Neural cell (in vitro differentiated cells): ENCODE measurements at regions not wholly inside any gene's neighbourhood (a gene's known extent, or its start where the extent isn't known, plus 50 kb on each side); places are given as distances from the start of the nearest gene placed in this dataset.

Source experiments
- H2AFZ ChIP-seq: fragments of 200-600, 300-800 bp; sonication (generic), shearing (Covaris generic); 2 replicates; pipeline ENCODE4 v1.6.0; 2014; ENCODE audit warnings: low read depth, mild to moderate bottlenecking, antibody characterized with exemption, low read length, moderate library complexity
- H3F3A ChIP-seq: fragments of 200-600 bp; shearing (Covaris generic); 2 replicates; pipeline ENCODE4 v1.6.1; 2016; ENCODE audit warnings: mild to moderate bottlenecking, moderate library complexity, mixed read lengths, antibody characterized with exemption, low read length; ENCODE audit not compliant: insufficient read depth, poor library complexity, severe bottlenecking
- H3K27ac ChIP-seq: fragments of 200-600, 300-800 bp; sonication (generic), shearing (Covaris generic); 2 replicates; pipeline ENCODE4 v1.5.1; 2014; ENCODE audit warnings: mild to moderate bottlenecking, low read length, moderate library complexity
- H3K27me3 ChIP-seq: fragments of 300-800, 200-600 bp; sonication (generic), shearing (Covaris generic); 2 replicates; pipeline ENCODE4 v1.6.0; 2014; ENCODE audit warnings: mild to moderate bottlenecking, low read depth, low read length, moderate library complexity; ENCODE audit not compliant: insufficient read depth
- H3K36me3 ChIP-seq: fragments of 300-800, 200-600 bp; sonication (generic), shearing (Covaris generic); 2 replicates; pipeline ENCODE4 v1.5.1; 2014; ENCODE audit warnings: mild to moderate bottlenecking, antibody characterized with exemption, low read length, moderate library complexity; ENCODE audit not compliant: insufficient read depth
- H3K4me2 ChIP-seq: fragments of 300-800, 200-600 bp; sonication (generic), shearing (Covaris generic); 2 replicates; pipeline ENCODE4 v1.6.0; 2014; ENCODE audit warnings: mild to moderate bottlenecking, low read length
- H3K4me3 ChIP-seq: fragments of 300-800, 200-600 bp; sonication (generic), shearing (Covaris generic); 2 replicates; pipeline ENCODE4 v1.5.1; 2014; ENCODE audit warnings: mild to moderate bottlenecking, low read length, moderate library complexity
- H3K79me2 ChIP-seq: fragments of 200-600 bp; shearing (Covaris generic); replicated peaks from 2 replicates; pipeline ENCODE4 v1.6.0; 2014; ENCODE audit warnings: mild to moderate bottlenecking, low read length, moderate library complexity; ENCODE audit not compliant: insufficient read depth
- H3K9ac ChIP-seq: fragments of 300-800, 200-600 bp; sonication (generic), shearing (Covaris generic); 2 replicates; pipeline ENCODE4 v1.6.1; 2016; ENCODE audit warnings: mild to moderate bottlenecking, low read length, mixed read lengths
- H3K9me2 ChIP-seq: fragments of 200-600 bp; shearing (Covaris generic); 2 replicates; pipeline ENCODE4 v1.6.1; 2016; ENCODE audit warnings: mild to moderate bottlenecking, low read length, mixed read lengths; ENCODE audit not compliant: insufficient read depth
- H3K9me3 ChIP-seq: fragments of 200-600, 300-800 bp; sonication (generic), shearing (Covaris generic); 2 replicates; pipeline ENCODE4 v1.6.1; 2016; ENCODE audit warnings: mild to moderate bottlenecking, mixed run types, low read length, moderate library complexity, mixed read lengths
- H4K20me1 ChIP-seq: fragments of 200-600 bp; shearing (Covaris generic); 2 replicates; pipeline ENCODE4 v1.6.1; 2016; ENCODE audit warnings: mild to moderate bottlenecking, mixed run types; ENCODE audit not compliant: insufficient read depth
- EP300 ChIP-seq: fragments of 450-650 bp; conservative IDR thresholded peaks from 2 replicates; pipeline ENCODE4 v1.6.1; 2014; ENCODE audit warnings: antibody characterized with exemption, mild to moderate bottlenecking, moderate library complexity; ENCODE audit not compliant: poor library complexity, severe bottlenecking
- EZH2 ChIP-seq: fragments of 200-600, 300-800 bp; shearing (Covaris generic), sonication (generic); IDR thresholded peaks from 2 replicates; pipeline ENCODE4 v1.6.1; 2014; ENCODE audit warnings: antibody characterized with exemption, low read length, borderline replicate concordance, mild to moderate bottlenecking; ENCODE audit not compliant: insufficient read depth, poor library complexity, severe bottlenecking
- MXI1 ChIP-seq: fragments of 450-650 bp; conservative IDR thresholded peaks from 2 replicates; pipeline ENCODE4 v1.6.1; 2014; ENCODE audit warnings: antibody characterized with exemption, mild to moderate bottlenecking; ENCODE audit not compliant: poor library complexity, severe bottlenecking
- POLR2AphosphoS5 ChIP-seq: IDR thresholded peaks from 2 replicates; pipeline ENCODE4 v1.6.1; 2012
- RAD21 ChIP-seq: fragments of 450-650 bp; conservative IDR thresholded peaks from 2 replicates; pipeline ENCODE4 v1.6.1; 2014; ENCODE audit warnings: antibody characterized with exemption, mild to moderate bottlenecking, moderate library complexity
- SMC3 ChIP-seq: fragments of 450-650 bp; conservative IDR thresholded peaks from 2 replicates; pipeline ENCODE4 v1.6.1; 2014; ENCODE audit warnings: antibody characterized with exemption, mild to moderate bottlenecking, moderate library complexity; ENCODE audit not compliant: poor library complexity
- TAF1 ChIP-seq: IDR thresholded peaks from 2 replicates; pipeline ENCODE4 v1.6.1; 2012; ENCODE audit warnings: low read depth
- TF ChIP-seq, protein P1 (sequence below): fragments of 450-650 bp; IDR thresholded peaks from 2 replicates; pipeline ENCODE4 v1.5.1; 2014; ENCODE audit warnings: antibody characterized with exemption, mild to moderate bottlenecking, moderate library complexity; ENCODE audit not compliant: poor library complexity, severe bottlenecking
- TF ChIP-seq, protein P2 (sequence below): IDR thresholded peaks from 2 replicates; pipeline ENCODE4 v1.6.1; 2012; ENCODE audit warnings: borderline replicate concordance

DNA sequence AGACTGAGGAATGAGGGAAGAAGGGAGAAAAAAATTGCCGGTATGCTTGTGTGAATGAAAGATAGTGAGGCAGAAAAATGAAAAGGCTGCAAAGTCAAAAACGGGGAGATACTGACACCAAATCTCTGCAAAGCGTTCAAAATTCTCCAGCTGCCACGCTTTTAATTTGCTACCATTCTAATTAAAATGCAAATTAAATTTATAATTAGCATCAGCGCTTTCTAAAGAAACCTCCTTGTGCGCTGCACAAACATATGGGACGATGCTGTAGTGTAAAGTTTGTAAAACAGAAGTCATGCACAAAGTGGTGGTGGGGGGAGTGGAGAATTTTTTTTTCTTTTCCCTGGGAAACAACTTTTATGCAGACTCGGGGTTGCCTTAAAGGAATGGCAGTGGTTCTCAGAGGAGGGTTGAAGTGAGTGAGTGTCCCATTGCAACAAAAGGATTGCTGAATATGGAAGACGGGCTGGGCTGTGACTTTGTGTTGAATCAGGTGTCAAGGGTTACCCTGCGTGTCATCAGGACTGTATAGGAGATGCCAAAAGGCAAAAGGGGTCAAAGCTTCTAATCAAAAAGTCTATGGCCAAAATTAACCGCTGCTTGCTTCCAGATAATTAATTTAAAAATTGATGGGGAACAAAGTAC is 472.2 kb downstream of the NR2F2 start:
- H3K9ac ChIP-seq, result no peak overlapping the region
- H3K4me2 ChIP-seq, result no peak overlapping the region
- no peak overlapping the region for H3K27ac ChIP-seq
- no peak overlapping the region for H3K4me3 ChIP-seq
- H4K20me1 ChIP-seq, result no peaks in the 10 kb centered on the region
- no peaks in the 10 kb centered on the region for H3F3A ChIP-seq
- no peaks in the 10 kb centered on the region for H3K79me2 ChIP-seq
- H3K36me3 ChIP-seq, result no peaks in the 10 kb centered on the region
- no peaks in the 10 kb centered on the region for H3K27me3 ChIP-seq
- TF ChIP-seq, protein P1, sequence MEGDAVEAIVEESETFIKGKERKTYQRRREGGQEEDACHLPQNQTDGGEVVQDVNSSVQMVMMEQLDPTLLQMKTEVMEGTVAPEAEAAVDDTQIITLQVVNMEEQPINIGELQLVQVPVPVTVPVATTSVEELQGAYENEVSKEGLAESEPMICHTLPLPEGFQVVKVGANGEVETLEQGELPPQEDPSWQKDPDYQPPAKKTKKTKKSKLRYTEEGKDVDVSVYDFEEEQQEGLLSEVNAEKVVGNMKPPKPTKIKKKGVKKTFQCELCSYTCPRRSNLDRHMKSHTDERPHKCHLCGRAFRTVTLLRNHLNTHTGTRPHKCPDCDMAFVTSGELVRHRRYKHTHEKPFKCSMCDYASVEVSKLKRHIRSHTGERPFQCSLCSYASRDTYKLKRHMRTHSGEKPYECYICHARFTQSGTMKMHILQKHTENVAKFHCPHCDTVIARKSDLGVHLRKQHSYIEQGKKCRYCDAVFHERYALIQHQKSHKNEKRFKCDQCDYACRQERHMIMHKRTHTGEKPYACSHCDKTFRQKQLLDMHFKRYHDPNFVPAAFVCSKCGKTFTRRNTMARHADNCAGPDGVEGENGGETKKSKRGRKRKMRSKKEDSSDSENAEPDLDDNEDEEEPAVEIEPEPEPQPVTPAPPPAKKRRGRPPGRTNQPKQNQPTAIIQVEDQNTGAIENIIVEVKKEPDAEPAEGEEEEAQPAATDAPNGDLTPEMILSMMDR, result no peak
- TF ChIP-seq SMC3 (no peak), EP300 (no peak), POLR2AphosphoS5 (no peak), TAF1 (no peak), EZH2 (no peak), MXI1 (no peak), RAD21 (no peak)
- TF ChIP-seq, protein P2, sequence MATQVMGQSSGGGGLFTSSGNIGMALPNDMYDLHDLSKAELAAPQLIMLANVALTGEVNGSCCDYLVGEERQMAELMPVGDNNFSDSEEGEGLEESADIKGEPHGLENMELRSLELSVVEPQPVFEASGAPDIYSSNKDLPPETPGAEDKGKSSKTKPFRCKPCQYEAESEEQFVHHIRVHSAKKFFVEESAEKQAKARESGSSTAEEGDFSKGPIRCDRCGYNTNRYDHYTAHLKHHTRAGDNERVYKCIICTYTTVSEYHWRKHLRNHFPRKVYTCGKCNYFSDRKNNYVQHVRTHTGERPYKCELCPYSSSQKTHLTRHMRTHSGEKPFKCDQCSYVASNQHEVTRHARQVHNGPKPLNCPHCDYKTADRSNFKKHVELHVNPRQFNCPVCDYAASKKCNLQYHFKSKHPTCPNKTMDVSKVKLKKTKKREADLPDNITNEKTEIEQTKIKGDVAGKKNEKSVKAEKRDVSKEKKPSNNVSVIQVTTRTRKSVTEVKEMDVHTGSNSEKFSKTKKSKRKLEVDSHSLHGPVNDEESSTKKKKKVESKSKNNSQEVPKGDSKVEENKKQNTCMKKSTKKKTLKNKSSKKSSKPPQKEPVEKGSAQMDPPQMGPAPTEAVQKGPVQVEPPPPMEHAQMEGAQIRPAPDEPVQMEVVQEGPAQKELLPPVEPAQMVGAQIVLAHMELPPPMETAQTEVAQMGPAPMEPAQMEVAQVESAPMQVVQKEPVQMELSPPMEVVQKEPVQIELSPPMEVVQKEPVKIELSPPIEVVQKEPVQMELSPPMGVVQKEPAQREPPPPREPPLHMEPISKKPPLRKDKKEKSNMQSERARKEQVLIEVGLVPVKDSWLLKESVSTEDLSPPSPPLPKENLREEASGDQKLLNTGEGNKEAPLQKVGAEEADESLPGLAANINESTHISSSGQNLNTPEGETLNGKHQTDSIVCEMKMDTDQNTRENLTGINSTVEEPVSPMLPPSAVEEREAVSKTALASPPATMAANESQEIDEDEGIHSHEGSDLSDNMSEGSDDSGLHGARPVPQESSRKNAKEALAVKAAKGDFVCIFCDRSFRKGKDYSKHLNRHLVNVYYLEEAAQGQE, result no peak
- H3K9me3 ChIP-seq, result no peaks in the 10 kb centered on the region
- H2AFZ ChIP-seq, result no peak overlapping the region
- no peaks in the 10 kb centered on the region for H3K9me2 ChIP-seq

GRCh38 chr15:96804754-96805153 is 474.3 kb downstream of the NR2F2 start:
- no peak overlapping the region for H3K27ac ChIP-seq
- H3F3A ChIP-seq, result no peaks in the 10 kb centered on the region
- H3K9me3 ChIP-seq, result no peaks in the 10 kb centered on the region
- no peaks in the 10 kb centered on the region for H4K20me1 ChIP-seq
- H2AFZ ChIP-seq, result no peak overlapping the region
- no peak overlapping the region for H3K4me2 ChIP-seq
- TF ChIP-seq SMC3, result no peak
- TF ChIP-seq TAF1, result no peak
- TF ChIP-seq RAD21, result no peak
- TF ChIP-seq, protein P2, result no peak
- no peak for TF ChIP-seq EZH2
- no peak for TF ChIP-seq EP300
- no peak for TF ChIP-seq POLR2AphosphoS5
- TF ChIP-seq, protein P1, result no peak
- TF ChIP-seq MXI1, result no peak
- no peaks in the 10 kb centered on the region for H3K36me3 ChIP-seq
- no peak overlapping the region for H3K4me3 ChIP-seq
- H3K9me2 ChIP-seq, result no peaks in the 10 kb centered on the region
- no peak overlapping the region for H3K9ac ChIP-seq
- no peaks in the 10 kb centered on the region for H3K27me3 ChIP-seq
- H3K79me2 ChIP-seq, result no peaks in the 10 kb centered on the region
